ENCODE measurements at regions not wholly inside any gene's neighbourhood (a gene's known extent, or its start where the extent isn't known, plus 50 kb on each side); places are given as distances from the start of the nearest gene placed in this dataset.

DNA sequence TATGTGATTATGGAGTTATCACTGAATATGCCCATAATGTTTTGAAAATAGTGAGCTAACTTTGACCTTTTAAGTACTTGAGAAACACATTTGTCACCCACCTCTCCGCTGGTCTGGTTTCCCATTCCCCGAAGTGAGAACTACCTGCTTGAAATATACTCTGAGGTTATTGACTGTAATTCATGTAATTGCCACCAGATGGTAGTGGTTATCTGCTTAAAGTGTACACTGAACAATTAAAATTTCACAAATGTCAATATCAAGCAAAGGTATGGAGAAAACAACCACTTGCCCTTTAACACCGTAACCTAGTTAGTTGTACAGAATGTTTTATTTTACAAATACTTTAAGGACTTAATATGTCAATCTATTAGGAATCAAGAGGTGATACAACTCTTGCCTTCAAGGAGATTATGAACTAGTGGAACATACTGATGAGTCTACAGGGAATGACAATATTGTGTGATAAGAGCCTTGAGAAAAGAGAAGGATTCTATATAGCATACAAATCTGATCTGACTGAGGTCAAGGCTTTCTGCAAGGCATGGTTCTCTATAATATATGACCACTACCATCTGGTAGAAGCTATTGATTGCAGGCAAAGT lies 316.8 kb upstream of the KCNH7 start:
- TF ChIP-seq ZNF274 (IDR thresholded peaks at IDR 0.05; ENCODE audit: low read depth, low read length) (no peak), YY1 (IDR thresholded peaks at IDR 0.05; ENCODE audit: insufficient read depth, insufficient read length) (no peak)
